NCI-H1105 (cell line): ENCODE measurements at regions not wholly inside any gene's neighbourhood (a gene's known extent, or its start where the extent isn't known, plus 50 kb on each side); places are given as distances from the start of the nearest gene placed in this dataset.
"Not testable (repeated sequence)": the region's sequence is repeated elsewhere in the genome, so short reads cannot be mapped to it uniquely, and the experiment has no call there.

Experiments used
- DNase-seq: peaks from one replicate; lab custom pipeline; 2025; lab: John Stamatoyannopoulos, UW

- DNase-seq = no peak
Measured at GRCh38 chr12:34406996-34407300, 384.7 kb downstream of the ALG10 start.

DNA sequence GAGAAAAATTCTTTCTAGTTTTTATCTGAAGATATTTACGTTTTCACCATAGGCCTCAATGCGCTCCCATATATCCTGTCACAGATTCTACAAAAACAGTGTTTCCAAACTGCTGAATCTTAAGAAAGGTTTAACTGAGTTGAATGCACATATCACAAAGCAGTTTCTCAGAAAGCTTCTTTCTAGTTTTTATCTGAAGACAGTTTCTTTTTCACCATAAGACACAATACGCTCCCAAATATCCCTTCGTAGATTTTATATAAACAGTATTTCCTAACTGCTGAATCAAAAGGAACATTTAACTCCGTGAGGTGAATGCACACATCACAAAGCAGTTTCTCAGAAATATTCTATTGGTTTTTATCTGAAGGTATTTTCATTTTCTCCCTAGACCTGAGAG is 385.5 kb downstream of the ALG10 start:
- no peak for DNase-seq

- DNase-seq = not testable (repeated sequence)
Measured at GRCh38 chr12:34431509-34431908, 409.2 kb downstream of the ALG10 start.
